ENCODE measurements at regions not wholly inside any gene's neighbourhood (a gene's known extent, or its start where the extent isn't known, plus 50 kb on each side); places are given as distances from the start of the nearest gene placed in this dataset.

DNA sequence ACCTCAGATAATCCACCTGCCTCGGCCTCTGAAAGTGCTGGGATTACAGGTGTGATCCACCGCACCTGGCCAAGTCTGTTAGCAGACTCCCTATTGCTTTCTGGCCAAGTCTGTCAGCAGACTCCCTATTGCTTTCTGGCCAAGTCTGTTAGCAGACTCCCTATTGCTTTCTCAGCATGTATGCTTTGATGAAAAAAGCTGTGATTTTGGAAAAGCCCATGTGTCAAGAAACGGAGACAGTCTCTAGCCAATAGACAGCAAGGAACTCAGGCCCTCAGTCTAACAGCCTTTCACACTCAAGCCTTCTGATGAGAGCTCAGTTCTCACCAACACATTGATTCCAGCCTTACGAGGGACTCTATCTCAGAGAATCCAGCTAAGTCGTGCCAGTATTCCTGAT, 158.8 kb upstream of the KRR1 start:
- no peaks in the 10 kb centered on the region for H3K79me2 ChIP-seq (replicated peaks; ENCODE audit: insufficient read depth)
- TF ChIP-seq EZH2phosphoT487 (IDR thresholded peaks at IDR 0.05; ENCODE audit: unreplicated experiment) (no peak), NANOG (IDR thresholded peaks at IDR 0.05; ENCODE audit: borderline replicate concordance) (no peak), STAT1 (IDR thresholded peaks at IDR 0.05; ENCODE audit: unreplicated experiment) (no peak), ZNF462 (CRISPR knock-in tag; IDR thresholded peaks at IDR 0.05) (no peak), ETS1 (IDR thresholded peaks at IDR 0.05) (no peak), CTCF (conservative IDR thresholded peaks at IDR 0.05; ENCODE audit: low read depth in 2 of 2) (no peak)
- no peak overlapping the region for H2AFZ ChIP-seq
- Mint-ChIP-seq H3K27me3 (ENCODE audit: insufficient read depth, low read depth, poor library complexity) (peaks cover 1% of the 10 kb centered on the region), H3K27ac (no peak overlapping the region), H3K4me3 (no peak overlapping the region), H3K9me3 (no peaks in the 10 kb centered on the region), H3K4me1 (peaks cover 15% of the 10 kb centered on the region), H3K36me3 (ENCODE audit: low read depth) (no peaks in the 10 kb centered on the region)
- H3K27me3 ChIP-seq (ENCODE audit: insufficient read depth), result no peaks in the 10 kb centered on the region
- ATAC-seq, result no peak
- H3K4me3 ChIP-seq, result no peak overlapping the region
- H3K4me1 ChIP-seq (ENCODE audit: insufficient read depth), result 0 out of 2 replicates have a peak, but pooled peaks cover 7% of the 10 kb centered on the region
- no peaks in the 10 kb centered on the region for H3K9me2 ChIP-seq (ENCODE audit: insufficient read depth)
- no peaks in the 10 kb centered on the region for H3F3A ChIP-seq (replicated peaks; ENCODE audit: low read depth)
- no peak overlapping the region for H3K27ac ChIP-seq (ENCODE audit: low read depth)
- H3K36me3 ChIP-seq (ENCODE audit: insufficient read depth), result no peaks in the 10 kb centered on the region
- DNase-seq (ENCODE audit: low spot score), result no peak
- no peaks in the 10 kb centered on the region for H4K20me1 ChIP-seq (replicated peaks; ENCODE audit: insufficient read depth)
- no peak overlapping the region for H3K4me2 ChIP-seq

Measured in GM23338 (cell line).